Neural progenitor cell (in vitro differentiated cells): ENCODE measurements at regions not wholly inside any gene's neighbourhood (a gene's known extent, or its start where the extent isn't known, plus 50 kb on each side); places are given as distances from the start of the nearest gene placed in this dataset.

Source experiments
- DNase-seq: peaks from one replicate; pipeline ENCODE4 v3.0.0-alpha.2; 2016; ENCODE audit warnings: low spot score
- H2AFZ ChIP-seq: fragments of 200-600 bp; sonication (generic); replicated peaks from 2 replicates; pipeline ENCODE4 v1.6.1; 2016; ENCODE audit warnings: antibody characterized with exemption
- H3F3A ChIP-seq: fragments of 200-600 bp; sonication (generic); 2 replicates; pipeline ENCODE4 v1.6.1; 2016; ENCODE audit warnings: antibody characterized with exemption, low read depth
- H3K27ac ChIP-seq: fragments of 200-600 bp; sonication (generic); 2 replicates; pipeline ENCODE4 v1.5.1; 2016; ENCODE audit warnings: mild to moderate bottlenecking
- H3K27me3 ChIP-seq: fragments of 200-600 bp; sonication (generic); 2 replicates; pipeline ENCODE4 v1.6.1; 2016; ENCODE audit warnings: mild to moderate bottlenecking, moderate library complexity
- H3K36me3 ChIP-seq: fragments of 200-600 bp; sonication (generic); 2 replicates; pipeline ENCODE4 v1.5.1; 2016
- H3K4me1 ChIP-seq: fragments of 200-600 bp; sonication (generic); 2 replicates; pipeline ENCODE4 v1.6.1; 2016; ENCODE audit warnings: mixed run types
- H3K4me2 ChIP-seq: fragments of 200-600 bp; sonication (generic); 2 replicates; pipeline ENCODE4 v1.6.1; 2016
- H3K4me3 ChIP-seq: fragments of 200-600 bp; sonication (generic); 2 replicates; pipeline ENCODE4 v1.5.1; 2016
- H3K79me2 ChIP-seq: fragments of 200-600 bp; sonication (generic); 2 replicates; pipeline ENCODE4 v1.6.1; 2016; ENCODE audit warnings: low read depth
- H3K9ac ChIP-seq: fragments of 200-600 bp; sonication (generic); 2 replicates; pipeline ENCODE4 v1.6.1; 2016
- H3K9me3 ChIP-seq: fragments of 200-600 bp; sonication (generic); 2 replicates; pipeline ENCODE4 v1.5.1; 2016; ENCODE audit warnings: low read depth
- H4K20me1 ChIP-seq: fragments of 200-600 bp; sonication (generic); 2 replicates; pipeline ENCODE4 v1.6.1; 2016; ENCODE audit warnings: low read depth
- H3K27ac Mint-ChIP-seq: 3 replicates; pipeline ENCODE4 v1.8.0; 2021; ENCODE audit warnings: mixed read lengths
- H3K27me3 Mint-ChIP-seq: 2 replicates; pipeline ENCODE4 v1.8.0; 2022; ENCODE audit warnings: low read depth, mild to moderate bottlenecking, inconsistent platforms, moderate library complexity, mixed read lengths; ENCODE audit not compliant: insufficient read depth
- H3K36me3 Mint-ChIP-seq: 3 replicates; pipeline ENCODE4 v1.8.0; 2021; ENCODE audit warnings: mixed read lengths
- H3K4me1 Mint-ChIP-seq: 3 replicates; pipeline ENCODE4 v1.8.0; 2021; ENCODE audit warnings: mixed read lengths
- H3K4me3 Mint-ChIP-seq: 3 replicates; pipeline ENCODE4 v1.8.0; 2021; ENCODE audit warnings: mild to moderate bottlenecking, moderate library complexity, mixed read lengths
- H3K9me3 Mint-ChIP-seq: 3 replicates; pipeline ENCODE4 v1.8.0; 2020; ENCODE audit warnings: mixed read lengths
- EZH2 ChIP-seq: fragments of 200-600 bp; sonication (generic); IDR thresholded peaks from 2 replicates; pipeline ENCODE4 v1.6.1; 2017; ENCODE audit warnings: antibody characterized with exemption, mild to moderate bottlenecking, moderate library complexity
- EZH2phosphoT487 ChIP-seq: fragments of 200-600 bp; sonication (generic); IDR thresholded peaks from 2 replicates; pipeline ENCODE4 v1.6.1; 2017; ENCODE audit warnings: antibody characterized with exemption
- TF ChIP-seq, protein P1 (sequence below): fragments of 200-600 bp; sonication (generic); IDR thresholded peaks from 2 replicates; pipeline ENCODE4 v1.5.1; 2017; ENCODE audit warnings: antibody characterized with exemption, mild to moderate bottlenecking

DNA sequence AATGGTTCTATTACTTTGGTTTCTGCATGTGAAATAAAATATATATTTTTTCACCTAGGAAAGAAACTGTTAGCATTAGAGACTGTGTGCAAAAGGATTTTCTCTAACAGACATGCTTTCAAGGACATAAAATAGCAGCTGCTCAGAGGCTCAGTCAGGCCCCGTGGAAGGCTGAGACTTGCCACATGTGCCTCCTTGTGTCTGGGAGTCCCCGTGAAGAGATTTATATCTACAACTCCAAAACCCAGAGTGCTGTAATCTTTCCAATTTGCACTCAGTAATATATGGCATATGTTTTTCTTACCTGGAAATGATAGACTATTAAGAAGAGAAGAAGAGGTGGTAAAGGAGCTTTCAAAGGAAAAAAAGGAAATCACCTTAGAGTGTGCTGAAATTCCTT lies 371.6 kb upstream of the OBI1 start:
- peaks cover 2% of the 10 kb centered on the region for H3K4me1 Mint-ChIP-seq
- no peak overlapping the region for H3K27ac Mint-ChIP-seq
- H3K4me3 Mint-ChIP-seq: no peak overlapping the region
- no peaks in the 10 kb centered on the region for H3K79me2 ChIP-seq
- TF ChIP-seq EZH2phosphoT487 (no peak), EZH2 (no peak)
- TF ChIP-seq, protein P1, sequence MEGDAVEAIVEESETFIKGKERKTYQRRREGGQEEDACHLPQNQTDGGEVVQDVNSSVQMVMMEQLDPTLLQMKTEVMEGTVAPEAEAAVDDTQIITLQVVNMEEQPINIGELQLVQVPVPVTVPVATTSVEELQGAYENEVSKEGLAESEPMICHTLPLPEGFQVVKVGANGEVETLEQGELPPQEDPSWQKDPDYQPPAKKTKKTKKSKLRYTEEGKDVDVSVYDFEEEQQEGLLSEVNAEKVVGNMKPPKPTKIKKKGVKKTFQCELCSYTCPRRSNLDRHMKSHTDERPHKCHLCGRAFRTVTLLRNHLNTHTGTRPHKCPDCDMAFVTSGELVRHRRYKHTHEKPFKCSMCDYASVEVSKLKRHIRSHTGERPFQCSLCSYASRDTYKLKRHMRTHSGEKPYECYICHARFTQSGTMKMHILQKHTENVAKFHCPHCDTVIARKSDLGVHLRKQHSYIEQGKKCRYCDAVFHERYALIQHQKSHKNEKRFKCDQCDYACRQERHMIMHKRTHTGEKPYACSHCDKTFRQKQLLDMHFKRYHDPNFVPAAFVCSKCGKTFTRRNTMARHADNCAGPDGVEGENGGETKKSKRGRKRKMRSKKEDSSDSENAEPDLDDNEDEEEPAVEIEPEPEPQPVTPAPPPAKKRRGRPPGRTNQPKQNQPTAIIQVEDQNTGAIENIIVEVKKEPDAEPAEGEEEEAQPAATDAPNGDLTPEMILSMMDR: no peak
- H3F3A ChIP-seq: no peaks in the 10 kb centered on the region
- no peaks in the 10 kb centered on the region for H3K36me3 Mint-ChIP-seq
- no peak overlapping the region for H2AFZ ChIP-seq
- H3K36me3 ChIP-seq: no peaks in the 10 kb centered on the region
- no peak for DNase-seq
- H3K4me3 ChIP-seq: no peak overlapping the region
- no peaks in the 10 kb centered on the region for H4K20me1 ChIP-seq
- H3K9me3 ChIP-seq: no peaks in the 10 kb centered on the region
- H3K4me1 ChIP-seq: peaks cover 6% of the 10 kb centered on the region
- no peak overlapping the region for H3K9ac ChIP-seq
- no peak overlapping the region for H3K4me2 ChIP-seq
- H3K27me3 ChIP-seq: no peaks in the 10 kb centered on the region
- no peaks in the 10 kb centered on the region for H3K27me3 Mint-ChIP-seq
- H3K9me3 Mint-ChIP-seq: no peaks in the 10 kb centered on the region
- H3K27ac ChIP-seq: no peak overlapping the region

DNA sequence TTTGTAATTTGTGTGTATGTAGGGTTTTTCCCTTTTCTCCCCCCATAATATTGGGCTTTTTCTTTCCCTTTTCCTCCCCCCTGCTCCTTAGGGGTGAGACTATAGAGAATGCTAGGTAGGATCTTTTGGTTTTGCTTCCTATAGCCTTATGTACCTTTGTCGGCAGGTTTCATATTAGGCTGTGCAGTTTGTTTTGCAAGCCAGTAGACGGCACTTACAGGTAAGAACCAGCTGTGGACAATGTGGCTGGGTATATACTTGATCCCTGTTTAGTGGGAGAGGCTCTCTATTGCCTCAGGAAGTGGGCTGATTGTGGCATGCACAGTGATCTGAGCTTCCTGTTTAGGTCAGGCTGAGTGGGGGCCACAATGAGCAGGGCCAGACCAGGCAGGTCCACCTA lies 359.2 kb upstream of the OBI1 start:
- Mint-ChIP-seq H3K4me3 (no peak overlapping the region), H3K36me3 (no peaks in the 10 kb centered on the region), H3K27ac (no peak overlapping the region), H3K9me3 (peaks cover 31% of the 10 kb centered on the region), H3K27me3 (peaks cover 5% of the 10 kb centered on the region), H3K4me1 (no peaks in the 10 kb centered on the region)
- no peak overlapping the region for H3K4me2 ChIP-seq
- H3K4me3 ChIP-seq: no peak overlapping the region
- H4K20me1 ChIP-seq: no peaks in the 10 kb centered on the region
- no peaks in the 10 kb centered on the region for H3K79me2 ChIP-seq
- no peak overlapping the region for H3K9ac ChIP-seq
- no peak for DNase-seq
- no peak overlapping the region for H2AFZ ChIP-seq
- H3K27ac ChIP-seq: no peak overlapping the region
- no peaks in the 10 kb centered on the region for H3K27me3 ChIP-seq
- H3K4me1 ChIP-seq: no peaks in the 10 kb centered on the region
- H3K36me3 ChIP-seq: no peaks in the 10 kb centered on the region
- TF ChIP-seq, protein P1: no peak
- no peak for TF ChIP-seq EZH2
- no peak for TF ChIP-seq EZH2phosphoT487
- H3K9me3 ChIP-seq: peaks cover 3% of the 10 kb centered on the region
- no peaks in the 10 kb centered on the region for H3F3A ChIP-seq

DNA sequence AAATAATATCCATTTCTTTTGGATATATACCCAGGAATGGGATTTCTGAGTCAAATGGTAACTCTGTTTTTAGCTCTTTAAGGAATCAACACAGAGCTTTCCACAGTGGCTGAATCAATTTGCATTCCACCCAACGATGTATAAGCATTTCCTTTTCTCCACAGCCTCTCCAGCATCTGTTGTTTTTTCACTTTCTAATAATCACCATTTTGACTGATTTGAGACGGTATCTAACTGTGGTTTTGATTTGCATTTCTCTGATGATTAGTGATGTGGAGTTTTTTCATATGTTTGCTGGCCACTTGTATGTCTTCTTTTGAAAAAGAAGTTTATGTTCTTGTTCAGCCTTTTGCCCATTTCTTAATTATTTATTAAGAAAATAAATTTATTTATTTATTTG lies 352.2 kb upstream of the OBI1 start:
- Histone ChIP-seq H4K20me1 (no peaks in the 10 kb centered on the region), H3K4me2 (no peak overlapping the region), H3K79me2 (no peaks in the 10 kb centered on the region), H2AFZ (no peak overlapping the region), H3K9ac (no peak overlapping the region), H3K27ac (no peak overlapping the region), H3K36me3 (no peaks in the 10 kb centered on the region), H3K4me1 (no peaks in the 10 kb centered on the region), H3K27me3 (no peaks in the 10 kb centered on the region), H3F3A (no peaks in the 10 kb centered on the region), H3K9me3 (no peaks in the 10 kb centered on the region), H3K4me3 (no peak overlapping the region)
- Mint-ChIP-seq H3K27ac (no peak overlapping the region), H3K27me3 (peaks cover 4% of the 10 kb centered on the region), H3K9me3 (peaks cover 10% of the 10 kb centered on the region), H3K4me1 (no peaks in the 10 kb centered on the region), H3K36me3 (no peaks in the 10 kb centered on the region), H3K4me3 (no peak overlapping the region)
- TF ChIP-seq, protein P1: no peak
- no peak for TF ChIP-seq EZH2phosphoT487
- TF ChIP-seq EZH2: no peak
- DNase-seq: no peak
